Kidney (tissue), 13 donors: ENCODE measurements at regions not wholly inside any gene's neighbourhood (a gene's known extent, or its start where the extent isn't known, plus 50 kb on each side); places are given as distances from the start of the nearest gene placed in this dataset.

Experiments used
- DNase-seq, 5 donors: peaks; one replicate each; pipeline ENCODE4 v3.0.0-alpha.2; 2013 to 2020
- FAIRE-seq: peaks from 2 replicates; lab custom pipeline; 2012; peaks lifted over from hg19 to GRCh38; lab: Jason Lieb, UNC
- H3K27ac ChIP-seq, 2 donors: one replicate each; pipeline ENCODE4 v1.7.0; 2013; ENCODE audit warnings: low read depth in 2 of 2, low read length in 2 of 2, inconsistent platforms in 1 of 2
- H3K27me3 ChIP-seq: one replicate; pipeline ENCODE4 v1.7.1; 2013; ENCODE audit warnings: low read length, inconsistent platforms; ENCODE audit not compliant: control insufficient read depth, insufficient read depth
- H3K36me3 ChIP-seq, 3 donors: one replicate each; pipeline versions ENCODE4 v1.7.0 to v1.7.1; 2013; ENCODE audit warnings: low read length in 3 of 3, control low read depth in 1 of 3, inconsistent platforms in 1 of 3; ENCODE audit not compliant: insufficient read depth in 3 of 3, control insufficient read depth in 2 of 3
- H3K4me1 ChIP-seq, 3 donors: one replicate each; pipeline versions ENCODE4 v1.7.0 to v1.7.1; 2013; ENCODE audit warnings: low read length in 3 of 3, inconsistent platforms in 1 of 3, low read depth in 1 of 3; ENCODE audit not compliant: control insufficient read depth in 2 of 3, insufficient read depth in 2 of 3
- H3K4me3 ChIP-seq, 3 donors: one replicate each; pipeline versions ENCODE4 v1.7.0 to v1.8.1; 2013; ENCODE audit warnings: low read length in 3 of 3, control low read depth in 1 of 3, inconsistent platforms in 1 of 3
- H3K9ac ChIP-seq, 3 donors: one replicate each; pipeline versions ENCODE4 v1.7.0 to v1.7.1; 2013; ENCODE audit warnings: low read length in 3 of 3, control low read depth in 1 of 3, inconsistent platforms in 1 of 3
- H3K9me3 ChIP-seq, 3 donors: one replicate each; pipeline versions ENCODE4 v1.7.0 to v1.7.1; 2013; ENCODE audit warnings: low read length in 3 of 3, control low read depth in 1 of 3, inconsistent platforms in 1 of 3; ENCODE audit not compliant: control insufficient read depth in 2 of 3, insufficient read depth in 1 of 3
- CTCF ChIP-seq: IDR thresholded peaks from 3 replicates; pipeline ENCODE4 v1.5.1; 2012; ENCODE audit warnings: mild to moderate bottlenecking, moderate library complexity, borderline replicate concordance; ENCODE audit not compliant: insufficient read depth; ENCODE audit errors: extremely low read depth
- intact Hi-C: fragments of 100-400 bp; cut with DNase I; formaldehyde crosslinking; loops from one replicate; pipeline ENCODE4 v1.11.1; 2022
- donor health status: control.
- donor health status: control.
- donor health status: control.
- donor health status: control.
- donor health status: control.
- donor health status: DM: yes; HTN: yes; CAD: no.
- donor health status: Normal renal cell carcinoma (clear cell type).

- no peak overlapping the region for H3K27ac ChIP-seq
- no peaks in the 10 kb centered on the region for H3K36me3 ChIP-seq
- intact Hi-C loops = no loop called here
- peak in 1 of 5 donors; percentile 22 for DNase-seq
- H3K27me3 ChIP-seq = no peaks in the 10 kb centered on the region
- FAIRE-seq = no peak
- H3K9me3 ChIP-seq = no peaks in the 10 kb centered on the region
- H3K4me3 ChIP-seq = peak overlapping the region in 1 of 3 donors; percentile 16
- no peak overlapping the region for H3K9ac ChIP-seq
- peaks cover 0 to 2% (median 0%) of the 10 kb centered on the region in 3 donors for H3K4me1 ChIP-seq
- TF ChIP-seq CTCF = no peak
Measured at GRCh38 chr15:35998663-35999602, 453.0 kb upstream of the DPH6 start.

GRCh38 chr15:36004891-36005490 is 459.0 kb upstream of the DPH6 start:
- Histone ChIP-seq H3K27ac (no peak overlapping the region), H3K9me3 (peaks cover 0 to 2% (median 0%) of the 10 kb centered on the region in 3 donors), H3K4me1 (no peaks in the 10 kb centered on the region), H3K36me3 (no peaks in the 10 kb centered on the region), H3K4me3 (no peak overlapping the region), H3K27me3 (no peaks in the 10 kb centered on the region), H3K9ac (no peak overlapping the region)
- FAIRE-seq = no peak
- DNase-seq = no peak
- no peak for TF ChIP-seq CTCF
- intact Hi-C loops = no loop called here

GRCh38 chr15:36005542-36005941 is 459.6 kb upstream of the DPH6 start:
- H3K4me3 ChIP-seq = no peak overlapping the region
- DNase-seq (no peak), FAIRE-seq (no peak)
- no peaks in the 10 kb centered on the region for H3K36me3 ChIP-seq
- no peak overlapping the region for H3K27ac ChIP-seq
- no peak overlapping the region for H3K9ac ChIP-seq
- peaks cover 0 to 2% (median 0%) of the 10 kb centered on the region in 3 donors for H3K9me3 ChIP-seq
- intact Hi-C loops = no loop called here
- no peaks in the 10 kb centered on the region for H3K4me1 ChIP-seq
- TF ChIP-seq CTCF = no peak
- no peaks in the 10 kb centered on the region for H3K27me3 ChIP-seq
